ENCODE measurements at regions not wholly inside any gene's neighbourhood (a gene's known extent, or its start where the extent isn't known, plus 50 kb on each side); places are given as distances from the start of the nearest gene placed in this dataset.

DNA sequence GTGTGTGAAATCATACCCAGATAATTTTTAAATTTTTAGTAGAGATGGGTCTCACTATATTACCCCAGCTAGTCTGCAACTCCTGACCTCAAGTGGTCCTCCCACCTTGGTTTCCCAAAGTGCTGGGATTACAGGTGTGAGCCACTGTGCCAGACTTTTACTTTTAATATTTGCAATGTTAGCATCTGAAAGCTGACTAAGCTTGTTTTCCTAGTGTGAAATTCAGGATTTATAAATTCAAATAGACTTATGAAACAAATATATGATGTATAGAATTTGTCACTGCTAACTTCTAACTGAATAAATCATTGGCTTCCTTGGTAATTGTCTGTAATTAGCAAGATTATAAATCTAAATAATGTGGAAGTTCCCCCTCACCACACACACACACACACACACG is 58.8 kb upstream of the SLC22A23 start:
- TF ChIP-seq CTCF (conservative IDR thresholded peaks at IDR 0.05) (no peak), ZFX (IDR thresholded peaks at IDR 0.05) (no peak)
